Epithelial cell of esophagus (primary cell): ENCODE measurements at regions not wholly inside any gene's neighbourhood (a gene's known extent, or its start where the extent isn't known, plus 50 kb on each side); places are given as distances from the start of the nearest gene placed in this dataset.
"Not testable (repeated sequence)": the region's sequence is repeated elsewhere in the genome, so short reads cannot be mapped to it uniquely, and the experiment has no call there.

Experiments
- DNase-seq: peaks from one replicate; pipeline ENCODE4 v3.0.0; 2010; ENCODE audit warnings: low read depth
- H3K4me3 ChIP-seq: 2 replicates; pipeline ENCODE4 v1.5.1; 2011; ENCODE audit warnings: mild to moderate bottlenecking, low read length, control low read depth
- TF ChIP-seq, protein P1 (sequence below): IDR thresholded peaks from 2 replicates; pipeline ENCODE4 v1.5.1; 2011; ENCODE audit warnings: low read depth, mild to moderate bottlenecking, low read length, control low read depth, inconsistent platforms; ENCODE audit not compliant: insufficient read depth; ENCODE audit errors: missing control alignments

DNA sequence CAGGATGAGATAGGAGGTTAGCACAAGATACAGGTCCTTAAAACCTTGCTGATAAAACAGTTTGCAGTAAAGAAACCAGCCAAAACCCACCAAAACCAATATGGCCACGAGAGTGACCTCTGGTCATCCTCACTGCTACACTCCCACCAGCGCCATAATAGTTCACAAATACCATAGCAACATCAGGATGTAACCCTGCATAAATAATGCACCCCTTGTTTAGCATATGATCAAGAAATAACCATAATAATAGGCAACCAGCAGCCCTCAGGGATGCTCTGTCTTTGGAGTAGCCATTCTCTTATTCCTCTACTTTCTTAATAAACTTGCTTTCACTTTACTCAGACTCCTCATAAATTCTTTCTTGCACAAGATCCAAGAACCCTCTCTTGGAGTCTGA is 86.9 kb upstream of the PRSS3 start:
- H3K4me3 ChIP-seq = no peak overlapping the region
- DNase-seq = no peak
- TF ChIP-seq, protein P1, sequence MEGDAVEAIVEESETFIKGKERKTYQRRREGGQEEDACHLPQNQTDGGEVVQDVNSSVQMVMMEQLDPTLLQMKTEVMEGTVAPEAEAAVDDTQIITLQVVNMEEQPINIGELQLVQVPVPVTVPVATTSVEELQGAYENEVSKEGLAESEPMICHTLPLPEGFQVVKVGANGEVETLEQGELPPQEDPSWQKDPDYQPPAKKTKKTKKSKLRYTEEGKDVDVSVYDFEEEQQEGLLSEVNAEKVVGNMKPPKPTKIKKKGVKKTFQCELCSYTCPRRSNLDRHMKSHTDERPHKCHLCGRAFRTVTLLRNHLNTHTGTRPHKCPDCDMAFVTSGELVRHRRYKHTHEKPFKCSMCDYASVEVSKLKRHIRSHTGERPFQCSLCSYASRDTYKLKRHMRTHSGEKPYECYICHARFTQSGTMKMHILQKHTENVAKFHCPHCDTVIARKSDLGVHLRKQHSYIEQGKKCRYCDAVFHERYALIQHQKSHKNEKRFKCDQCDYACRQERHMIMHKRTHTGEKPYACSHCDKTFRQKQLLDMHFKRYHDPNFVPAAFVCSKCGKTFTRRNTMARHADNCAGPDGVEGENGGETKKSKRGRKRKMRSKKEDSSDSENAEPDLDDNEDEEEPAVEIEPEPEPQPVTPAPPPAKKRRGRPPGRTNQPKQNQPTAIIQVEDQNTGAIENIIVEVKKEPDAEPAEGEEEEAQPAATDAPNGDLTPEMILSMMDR = no peak

DNA sequence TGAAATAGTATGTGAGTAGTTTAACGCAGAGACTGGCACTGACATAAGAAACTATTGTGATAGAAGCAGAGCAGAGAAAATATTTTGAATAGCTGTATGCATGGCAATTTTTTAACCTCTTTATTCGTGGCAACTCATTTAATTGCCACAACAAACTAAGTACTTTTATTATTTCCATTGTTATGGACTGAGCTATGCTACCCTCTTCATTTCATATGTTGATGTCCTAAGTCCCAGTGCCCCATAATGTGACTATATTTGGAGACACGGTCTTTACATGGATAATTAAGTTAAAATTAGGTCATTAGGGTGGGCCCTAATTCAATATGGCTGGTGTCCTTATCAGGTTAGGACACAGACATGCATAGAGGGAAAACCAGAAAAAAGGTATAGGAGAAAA is 86.1 kb upstream of the PRSS3 start:
- H3K4me3 ChIP-seq = no peak overlapping the region
- TF ChIP-seq, protein P1 = no peak
- DNase-seq = no peak

DNA sequence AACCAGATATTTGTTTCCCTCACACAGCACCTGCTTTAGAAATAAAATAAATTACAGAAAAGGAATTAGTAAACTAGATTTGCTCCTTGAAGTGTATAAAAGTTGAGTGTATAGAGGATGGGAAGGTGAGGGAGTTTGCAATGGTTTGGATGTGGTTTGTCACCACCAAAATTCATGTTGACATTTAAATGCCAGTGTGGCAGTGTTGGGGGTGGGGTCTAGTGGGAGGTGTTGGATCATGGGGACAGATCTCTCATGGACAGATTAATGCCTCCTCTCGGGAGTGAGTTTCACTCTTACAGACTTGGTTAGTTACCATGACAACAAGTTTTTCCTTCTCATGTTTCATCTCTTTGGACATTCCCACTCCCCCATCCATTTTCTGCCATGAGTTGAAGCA is 83.9 kb upstream of the PRSS3 start:
- not testable (repeated sequence) for H3K4me3 ChIP-seq, DNase-seq

GRCh38 chr9:33714989-33715388 is 80.4 kb upstream of the PRSS3 start:
- no peak for DNase-seq
- no peak overlapping the region for H3K4me3 ChIP-seq
- TF ChIP-seq, protein P1 = no peak

GRCh38 chr9:33718987-33719386 is 76.4 kb upstream of the PRSS3 start:
- DNase-seq = peak; percentile 25
- TF ChIP-seq, protein P1 = no peak

DNA sequence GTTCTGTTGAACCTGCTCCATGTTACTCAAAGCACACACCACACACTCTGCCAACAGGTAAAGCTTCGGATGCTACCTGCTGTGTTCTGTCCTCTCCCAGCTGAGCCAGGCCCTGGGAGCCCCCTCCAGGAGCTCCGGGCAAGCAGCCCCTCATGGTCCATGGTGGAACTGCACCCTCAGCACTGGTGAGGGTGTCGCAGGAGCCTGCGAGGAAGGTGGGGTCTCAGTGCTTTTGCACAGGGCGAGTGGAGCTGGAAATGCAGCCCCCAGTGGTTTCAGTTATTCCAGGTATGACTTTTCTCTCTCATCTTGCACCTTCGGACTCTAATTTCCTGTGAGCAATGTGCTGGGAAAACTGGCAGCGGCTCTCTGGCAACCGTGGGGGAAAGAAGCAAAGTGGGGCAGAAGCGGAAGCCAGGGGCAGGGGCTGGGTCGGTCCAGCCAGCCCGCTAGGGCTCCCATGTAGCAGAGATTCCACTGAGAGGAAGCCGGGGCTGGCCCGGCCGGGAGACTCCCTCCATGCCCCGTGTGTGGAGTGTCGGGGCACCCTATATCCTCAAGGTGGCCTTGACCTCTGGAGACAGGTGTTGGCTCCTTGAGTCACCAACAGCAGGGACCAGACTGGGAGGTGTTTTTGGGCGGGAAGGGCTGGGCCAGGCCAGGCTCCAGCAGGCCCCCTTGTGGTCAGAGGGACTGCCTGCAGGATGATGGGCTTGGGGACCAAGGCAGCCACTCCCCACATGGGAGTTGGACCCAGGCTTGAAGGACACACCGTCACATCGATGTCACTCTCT is 75.6 kb upstream of the PRSS3 start:
- DNase-seq = peak; percentile 40
- no peak overlapping the region for H3K4me3 ChIP-seq
- TF ChIP-seq, protein P1 = peak; percentile 66

More at GRCh38 chr9:33718987-33719386, 76.4 kb upstream of the PRSS3 start:
- H3K4me3 ChIP-seq = no peak overlapping the region

DNA sequence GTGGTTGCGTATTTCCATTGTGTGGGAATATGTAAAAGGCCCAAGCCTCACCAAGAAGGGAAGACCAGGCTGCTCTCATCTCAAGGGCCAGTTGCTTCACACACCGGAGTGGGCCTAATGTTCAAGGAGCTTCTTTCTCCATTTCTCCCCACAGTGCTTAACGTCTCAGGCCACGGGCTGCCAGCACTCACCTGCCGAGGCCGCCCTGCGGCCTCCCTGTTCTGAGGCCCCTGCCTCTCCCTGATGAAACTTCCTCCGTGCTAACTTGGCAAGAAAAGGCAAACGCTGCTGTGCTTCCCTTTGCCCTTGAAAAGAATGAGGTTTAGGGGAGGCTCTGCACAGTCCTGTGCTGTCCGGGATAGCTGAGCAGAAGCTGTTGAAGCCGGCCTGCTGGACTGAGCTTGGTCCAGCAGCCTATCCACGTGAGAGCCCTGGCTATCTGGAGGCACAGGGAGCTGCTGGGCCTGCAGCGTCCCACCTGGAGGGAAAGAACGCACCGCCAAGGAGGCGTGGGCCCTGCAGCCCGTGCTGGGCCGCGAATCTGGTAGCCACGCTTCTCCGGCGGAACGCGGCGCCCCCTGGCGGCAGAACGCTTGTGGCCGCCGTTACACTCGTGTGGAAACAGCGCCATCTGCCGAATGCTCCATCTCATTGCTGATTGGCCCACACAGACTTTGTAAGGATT is 73.5 kb upstream of the PRSS3 start:
- DNase-seq = peak; percentile 81
- TF ChIP-seq, protein P1 = peak; percentile 100
- no peak overlapping the region for H3K4me3 ChIP-seq
